ENCODE measurements at regions not wholly inside any gene's neighbourhood (a gene's known extent, or its start where the extent isn't known, plus 50 kb on each side); places are given as distances from the start of the nearest gene placed in this dataset.
"Not testable (repeated sequence)": the region's sequence is repeated elsewhere in the genome, so short reads cannot be mapped to it uniquely, and the experiment has no call there.

GRCh38 chr11:110862407-110862806, 150.2 kb upstream of the ARHGAP20 start:
- DNase-seq: no peak

GRCh38 chr11:110860461-110860860, 148.2 kb upstream of the ARHGAP20 start:
- no peak for DNase-seq

GRCh38 chr11:110859998-110860397, 147.8 kb upstream of the ARHGAP20 start:
- no peak for DNase-seq

GRCh38 chr11:110859240-110859840, 147.1 kb upstream of the ARHGAP20 start:
- no peak for DNase-seq

- DNase-seq: no peak
These were observed 146.3 kb upstream of the ARHGAP20 start for GRCh38 chr11:110858547-110858921.

- no peak for DNase-seq
These were observed 145.8 kb upstream of the ARHGAP20 start for GRCh38 chr11:110857892-110858546.

- no peak for DNase-seq
These were observed 145.0 kb upstream of the ARHGAP20 start for GRCh38 chr11:110856996-110857812.

- no peak for DNase-seq
These were observed 144.1 kb upstream of the ARHGAP20 start for GRCh38 chr11:110856340-110856739.

- no peak for DNase-seq
These were observed 143.0 kb upstream of the ARHGAP20 start for GRCh38 chr11:110855191-110855590.

- no peak for DNase-seq
These were observed 140.8 kb upstream of the ARHGAP20 start for GRCh38 chr11:110852921-110853490.

GRCh38 chr11:110850846-110851245, 138.6 kb upstream of the ARHGAP20 start:
- no peak for DNase-seq

GRCh38 chr11:110843053-110843452, 130.8 kb upstream of the ARHGAP20 start:
- not testable (repeated sequence) for DNase-seq

- no peak for DNase-seq
These were observed 126.6 kb upstream of the ARHGAP20 start for GRCh38 chr11:110838808-110839207.

- DNase-seq: peak in 1 of 6 experiments; percentile 12
These were observed 125.4 kb upstream of the ARHGAP20 start for GRCh38 chr11:110837603-110838002.

- no peak for DNase-seq
These were observed 122.9 kb upstream of the ARHGAP20 start for GRCh38 chr11:110835106-110835505.

GRCh38 chr11:110833033-110833484, 120.8 kb upstream of the ARHGAP20 start:
- DNase-seq: no peak

GRCh38 chr11:110832539-110832938, 120.3 kb upstream of the ARHGAP20 start:
- DNase-seq: no peak

GRCh38 chr11:110832080-110832479, 119.8 kb upstream of the ARHGAP20 start:
- DNase-seq: no peak

GRCh38 chr11:110830747-110831146, 118.5 kb upstream of the ARHGAP20 start:
- DNase-seq: no peak

- DNase-seq: no peak
These were observed 118.1 kb upstream of the ARHGAP20 start for GRCh38 chr11:110830344-110830743.

GRCh38 chr11:110829873-110830272, 117.6 kb upstream of the ARHGAP20 start:
- DNase-seq: no peak

- DNase-seq: no peak
These were observed 115.8 kb upstream of the ARHGAP20 start for GRCh38 chr11:110828086-110828485.

- no peak for DNase-seq
These were observed 115.0 kb upstream of the ARHGAP20 start for GRCh38 chr11:110827276-110827675.

Data from stimulated activated naive CD4-positive, alpha-beta T cell (primary cell).